MM.1S (cell line): ENCODE measurements at regions not wholly inside any gene's neighbourhood (a gene's known extent, or its start where the extent isn't known, plus 50 kb on each side); places are given as distances from the start of the nearest gene placed in this dataset.

ENCODE experiments used
- DNase-seq: peaks from one replicate; pipeline ENCODE4 v3.0.0-alpha.2; 2015
- H2AFZ ChIP-seq: fragments of 300-600 bp; sonication (generic); 2 replicates; pipeline ENCODE4 v1.6.0; 2016; ENCODE audit warnings: antibody characterized with exemption, low read length
- H3F3A ChIP-seq: fragments of 300-600 bp; sonication (generic); 2 replicates; pipeline ENCODE4 v1.6.1; 2016; ENCODE audit warnings: mild to moderate bottlenecking, antibody characterized with exemption, low read length, moderate library complexity, mixed read lengths; ENCODE audit not compliant: insufficient read depth
- H3K27ac ChIP-seq: fragments of 300-600 bp; sonication (generic); 2 replicates; pipeline ENCODE4 v1.5.1; 2016; ENCODE audit warnings: mild to moderate bottlenecking, low read length
- H3K27me3 ChIP-seq: fragments of 300-600 bp; sonication (generic); replicated peaks from 2 replicates; pipeline ENCODE4 v1.6.0; 2016; ENCODE audit warnings: low read length; ENCODE audit not compliant: insufficient read depth
- H3K36me3 ChIP-seq: fragments of 300-600 bp; sonication (generic); replicated peaks from 2 replicates; pipeline ENCODE4 v1.6.1; 2016; ENCODE audit warnings: mild to moderate bottlenecking, low read length, mixed read lengths; ENCODE audit not compliant: insufficient read depth
- H3K4me1 ChIP-seq: fragments of 300-600 bp; sonication (generic); 2 replicates; pipeline ENCODE4 v1.6.1; 2016; ENCODE audit warnings: low read length, mixed read lengths
- H3K4me2 ChIP-seq: fragments of 300-600 bp; sonication (generic); 2 replicates; pipeline ENCODE4 v1.6.0; 2016; ENCODE audit warnings: low read depth, low read length
- H3K4me3 ChIP-seq: fragments of 300-600 bp; sonication (generic); 2 replicates; pipeline ENCODE4 v1.5.1; 2016; ENCODE audit warnings: low read length, mixed read lengths
- H3K79me2 ChIP-seq: fragments of 300-600 bp; sonication (generic); 2 replicates; pipeline ENCODE4 v1.6.1; 2016; ENCODE audit warnings: mixed run types, low read length, mixed read lengths
- H3K9ac ChIP-seq: fragments of 300-600 bp; sonication (generic); 2 replicates; pipeline ENCODE4 v1.6.1; 2016; ENCODE audit warnings: low read length, mixed read lengths
- H3K9me2 ChIP-seq: fragments of 300-600 bp; sonication (generic); replicated peaks from 2 replicates; pipeline ENCODE4 v1.6.1; 2016; ENCODE audit warnings: mild to moderate bottlenecking, low read length, mixed read lengths; ENCODE audit not compliant: insufficient read depth
- H3K9me3 ChIP-seq: fragments of 300-600 bp; sonication (generic); replicated peaks from 2 replicates; pipeline ENCODE4 v1.6.1; 2016; ENCODE audit warnings: mild to moderate bottlenecking, low read length, mixed read lengths; ENCODE audit not compliant: insufficient read depth
- H4K20me1 ChIP-seq: fragments of 300-600 bp; sonication (generic); 2 replicates; pipeline ENCODE4 v1.6.1; 2016; ENCODE audit warnings: mild to moderate bottlenecking, low read length, moderate library complexity, mixed read lengths; ENCODE audit not compliant: insufficient read depth
- CTCF ChIP-seq: fragments of 300-600 bp; sonication (generic); IDR thresholded peaks from 2 replicates; pipeline ENCODE4 v1.5.1; 2016; ENCODE audit warnings: antibody characterized with exemption, low read length, mixed read lengths
- EZH2 ChIP-seq: fragments of 300-600 bp; sonication (generic); optimal IDR thresholded peaks from 2 replicates; pipeline ENCODE3; 2017; ENCODE audit warnings: low read depth, mild to moderate bottlenecking, antibody characterized with exemption, low read length, mixed read lengths
- EZH2phosphoT487 ChIP-seq: fragments of 300-600 bp; sonication (generic); IDR thresholded peaks from 2 replicates; pipeline ENCODE4 v1.6.1; 2018; ENCODE audit warnings: antibody characterized with exemption, low read length

GRCh38 chr7:50190776-50191175 is 97.7 kb upstream of the ZPBP start:
- H3K27ac ChIP-seq, result no peak overlapping the region
- no peaks in the 10 kb centered on the region for H3K4me1 ChIP-seq
- no peaks in the 10 kb centered on the region for H3F3A ChIP-seq
- H3K9me3 ChIP-seq, result no peaks in the 10 kb centered on the region
- H4K20me1 ChIP-seq, result no peaks in the 10 kb centered on the region
- TF ChIP-seq EZH2 (no peak), CTCF (no peak), EZH2phosphoT487 (no peak)
- no peaks in the 10 kb centered on the region for H3K9me2 ChIP-seq
- no peak for DNase-seq
- H3K36me3 ChIP-seq, result no peaks in the 10 kb centered on the region
- H3K27me3 ChIP-seq, result no peaks in the 10 kb centered on the region
- no peak overlapping the region for H3K4me2 ChIP-seq
- no peak overlapping the region for H3K4me3 ChIP-seq
- H3K79me2 ChIP-seq, result no peaks in the 10 kb centered on the region
- no peak overlapping the region for H3K9ac ChIP-seq
- H2AFZ ChIP-seq, result no peak overlapping the region

GRCh38 chr7:50189371-50189770 is 96.3 kb upstream of the ZPBP start:
- H4K20me1 ChIP-seq, result no peaks in the 10 kb centered on the region
- H3K4me3 ChIP-seq, result no peak overlapping the region
- H3K27ac ChIP-seq, result no peak overlapping the region
- no peak overlapping the region for H2AFZ ChIP-seq
- H3K4me2 ChIP-seq, result no peak overlapping the region
- H3F3A ChIP-seq, result no peaks in the 10 kb centered on the region
- H3K9me3 ChIP-seq, result no peaks in the 10 kb centered on the region
- TF ChIP-seq CTCF (no peak), EZH2phosphoT487 (no peak), EZH2 (no peak)
- no peaks in the 10 kb centered on the region for H3K27me3 ChIP-seq
- no peaks in the 10 kb centered on the region for H3K4me1 ChIP-seq
- no peaks in the 10 kb centered on the region for H3K9me2 ChIP-seq
- H3K36me3 ChIP-seq, result no peaks in the 10 kb centered on the region
- no peak overlapping the region for H3K9ac ChIP-seq
- no peaks in the 10 kb centered on the region for H3K79me2 ChIP-seq
- DNase-seq, result no peak

- Histone ChIP-seq H3K4me3 (no peak overlapping the region), H3K9me2 (no peaks in the 10 kb centered on the region)
- TF ChIP-seq EZH2phosphoT487 (no peak), EZH2 (no peak), CTCF (no peak)
Observed at GRCh38 chr7:50185951-50186682, 93.1 kb upstream of the ZPBP start.

More at GRCh38 chr7:50185951-50186682, 93.1 kb upstream of the ZPBP start:
- H3F3A ChIP-seq, result no peaks in the 10 kb centered on the region
- no peaks in the 10 kb centered on the region for H3K4me1 ChIP-seq
- no peaks in the 10 kb centered on the region for H3K36me3 ChIP-seq
- no peak overlapping the region for H3K4me2 ChIP-seq
- H3K9ac ChIP-seq, result no peak overlapping the region
- DNase-seq, result no peak
- H2AFZ ChIP-seq, result no peak overlapping the region
- no peaks in the 10 kb centered on the region for H4K20me1 ChIP-seq
- H3K79me2 ChIP-seq, result no peaks in the 10 kb centered on the region
- no peaks in the 10 kb centered on the region for H3K9me3 ChIP-seq
- H3K27me3 ChIP-seq, result no peaks in the 10 kb centered on the region
- no peak overlapping the region for H3K27ac ChIP-seq
